CD14-positive monocyte (primary cell): ENCODE measurements at regions not wholly inside any gene's neighbourhood (a gene's known extent, or its start where the extent isn't known, plus 50 kb on each side); places are given as distances from the start of the nearest gene placed in this dataset.

Source experiments
- DNase-seq, 3 donors: peaks; one replicate each; pipeline ENCODE4 v3.0.0-alpha.2; 2011 to 2022
- H2AFZ ChIP-seq: 2 replicates; pipeline ENCODE4 v1.6.0; 2012; ENCODE audit warnings: mild to moderate bottlenecking, low read depth, low read length, inconsistent platforms; ENCODE audit not compliant: insufficient read depth, poor library complexity, severe bottlenecking
- H3K27ac ChIP-seq, 2 donors: 1 replicate in 1 of 2; 2 replicates in 1 of 2; pipeline ENCODE4 v1.5.1; 2012 to 2013; ENCODE audit warnings: low read length in 2 of 2, control low read depth in 1 of 2, inconsistent platforms in 1 of 2, low read depth in 1 of 2, mild to moderate bottlenecking in 1 of 2
- H3K27me3 ChIP-seq, 2 donors: one replicate each; pipeline versions ENCODE4 v1.6.0 to v1.6.1; 2011 to 2013; ENCODE audit warnings: low read length in 2 of 2; ENCODE audit not compliant: control insufficient read depth in 2 of 2, insufficient read depth in 2 of 2
- H3K36me3 ChIP-seq, 2 donors: replicated peaks in 1 of 2; 1 replicate in 1 of 2; 2 replicates in 1 of 2; pipeline versions ENCODE4 v1.5.1 to v1.6.1; 2012 to 2013; ENCODE audit warnings: low read length in 2 of 2, control low read depth in 1 of 2, inconsistent platforms in 1 of 2, mild to moderate bottlenecking in 1 of 2; ENCODE audit not compliant: insufficient read depth in 2 of 2, control insufficient read depth in 1 of 2
- H3K4me1 ChIP-seq, 2 donors: 1 replicate in 1 of 2; 2 replicates in 1 of 2; pipeline versions ENCODE4 v1.5.1 to v1.6.1; 2012 to 2013; ENCODE audit warnings: low read length in 2 of 2, control low read depth in 1 of 2, inconsistent platforms in 1 of 2, mild to moderate bottlenecking in 1 of 2, moderate library complexity in 1 of 2; ENCODE audit not compliant: insufficient read depth in 2 of 2, control insufficient read depth in 1 of 2
- H3K4me2 ChIP-seq: replicated peaks from 2 replicates; pipeline ENCODE3; 2012; ENCODE audit warnings: low read length, moderate library complexity, mild to moderate bottlenecking; ENCODE audit not compliant: poor library complexity, severe bottlenecking; ENCODE audit errors: extremely low read depth
- H3K4me3 ChIP-seq, 3 experiments: fragments of 200-600 bp in 1 of 3; sonication (generic) in 1 of 3; replicated peaks in 1 of 3; 1 replicate in 2 of 3; 2 replicates in 1 of 3; pipeline ENCODE4 v1.5.1; 2011 to 2013; ENCODE audit warnings: low read length in 3 of 3, mild to moderate bottlenecking in 3 of 3, control low read depth in 2 of 3, low read depth in 2 of 3, inconsistent platforms in 1 of 3, moderate library complexity in 1 of 3
- H3K79me2 ChIP-seq: 2 replicates; pipeline ENCODE4 v1.6.0; 2012; ENCODE audit warnings: mild to moderate bottlenecking, control low read depth, inconsistent platforms, low read length, moderate library complexity; ENCODE audit not compliant: insufficient read depth
- H3K9ac ChIP-seq: 2 replicates; pipeline ENCODE4 v1.6.0; 2017; ENCODE audit warnings: low read length, mild to moderate bottlenecking; ENCODE audit not compliant: insufficient read depth, poor library complexity, severe bottlenecking
- H3K9me3 ChIP-seq, 2 donors: replicated peaks in 1 of 2; 1 replicate in 1 of 2; 2 replicates in 1 of 2; pipeline versions ENCODE4 v1.5.1 to v1.6.1; 2012 to 2013; ENCODE audit warnings: low read length in 2 of 2, control low read depth in 1 of 2; ENCODE audit not compliant: control insufficient read depth in 1 of 2, insufficient read depth in 1 of 2
- H4K20me1 ChIP-seq: 2 replicates; pipeline ENCODE4 v1.6.0; 2012; ENCODE audit warnings: mild to moderate bottlenecking, low read length, control low read depth, moderate library complexity; ENCODE audit not compliant: insufficient read depth
- H3K27ac Mint-ChIP-seq, 7 donors: one replicate each; pipeline ENCODE4 v1.8.0; 2020; ENCODE audit warnings: mild to moderate bottlenecking in 7 of 7, mixed read lengths in 7 of 7, moderate library complexity in 6 of 7, inconsistent platforms in 2 of 7
- H3K27me3 Mint-ChIP-seq, 3 donors: one replicate each; pipeline ENCODE4 v1.8.0; 2021 to 2022; ENCODE audit warnings: low read depth in 3 of 3, mild to moderate bottlenecking in 3 of 3, mixed read lengths in 3 of 3, moderate library complexity in 3 of 3, inconsistent platforms in 1 of 3
- H3K36me3 Mint-ChIP-seq, 2 donors: one replicate each; pipeline ENCODE4 v1.8.0; 2020; ENCODE audit warnings: mixed read lengths in 2 of 2, inconsistent platforms in 1 of 2, mild to moderate bottlenecking in 1 of 2
- H3K4me1 Mint-ChIP-seq: one replicate; pipeline ENCODE4 v1.8.0; 2020; ENCODE audit warnings: mild to moderate bottlenecking, mixed read lengths
- H3K4me3 Mint-ChIP-seq, 2 donors: one replicate each; pipeline ENCODE4 v1.8.0; 2020; ENCODE audit warnings: mild to moderate bottlenecking in 2 of 2, mixed read lengths in 2 of 2, moderate library complexity in 1 of 2
- H3K9me3 Mint-ChIP-seq, 7 donors: one replicate each; pipeline ENCODE4 v1.8.0; 2020 to 2022; ENCODE audit warnings: mixed read lengths in 7 of 7, mild to moderate bottlenecking in 6 of 7, moderate library complexity in 6 of 7, inconsistent platforms in 2 of 7
- WGBS: methylation state at CpG from one replicate; pipeline ENCODE4 v1.1.5; 2013; ENCODE audit warnings: missing lambda C conversion rate; ENCODE audit not compliant: insufficient coverage; 5-methylcytosine and 5-hydroxymethylcytosine counted together
- intact Hi-C, 2 donors: fragments of 100-400 bp; cut with micrococcal nuclease; formaldehyde crosslinking; loops; one replicate each; pipeline versions ENCODE4 v1.15.0 to v1.15.1; 2023
- TF ChIP-seq, protein P1 (sequence below): fragments of 200-600 bp; IDR thresholded peaks from one replicate; pipeline ENCODE4 v1.8.0; 2022; ENCODE audit warnings: antibody characterized with exemption, mild to moderate bottlenecking

DNA sequence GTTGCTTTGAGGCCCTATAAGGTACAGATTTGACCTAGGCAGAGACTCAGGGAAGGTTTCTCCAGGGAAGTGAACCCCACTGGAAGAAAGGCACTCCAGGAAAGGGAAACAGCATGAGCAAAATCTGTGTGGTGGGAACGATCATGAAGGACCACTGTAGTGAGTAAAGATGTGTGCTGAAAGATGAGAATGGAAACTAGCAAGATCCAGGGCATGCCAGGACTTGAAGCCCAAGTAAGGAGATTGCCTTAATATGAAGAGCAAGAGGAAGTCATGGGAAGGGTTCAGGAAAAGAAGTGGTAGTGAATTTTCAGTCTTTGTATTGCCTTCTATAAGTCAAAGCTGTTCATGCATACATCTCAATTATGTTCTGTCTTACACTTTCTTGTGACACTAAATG is 55.2 kb upstream of the SLIT3 start:
- no peaks in the 10 kb centered on the region for H3K36me3 ChIP-seq
- no peak overlapping the region for H3K4me2 ChIP-seq
- no peaks in the 10 kb centered on the region for H3K4me1 Mint-ChIP-seq
- no peak overlapping the region for H2AFZ ChIP-seq
- H3K4me1 ChIP-seq, result no peaks in the 10 kb centered on the region
- no peak overlapping the region for H3K9ac ChIP-seq
- no peaks in the 10 kb centered on the region for H4K20me1 ChIP-seq
- no peaks in the 10 kb centered on the region for H3K36me3 Mint-ChIP-seq
- no peak overlapping the region for H3K4me3 Mint-ChIP-seq
- 92% methylated on average over 1 of the region's 1 CpG for WGBS
- TF ChIP-seq, protein P1, sequence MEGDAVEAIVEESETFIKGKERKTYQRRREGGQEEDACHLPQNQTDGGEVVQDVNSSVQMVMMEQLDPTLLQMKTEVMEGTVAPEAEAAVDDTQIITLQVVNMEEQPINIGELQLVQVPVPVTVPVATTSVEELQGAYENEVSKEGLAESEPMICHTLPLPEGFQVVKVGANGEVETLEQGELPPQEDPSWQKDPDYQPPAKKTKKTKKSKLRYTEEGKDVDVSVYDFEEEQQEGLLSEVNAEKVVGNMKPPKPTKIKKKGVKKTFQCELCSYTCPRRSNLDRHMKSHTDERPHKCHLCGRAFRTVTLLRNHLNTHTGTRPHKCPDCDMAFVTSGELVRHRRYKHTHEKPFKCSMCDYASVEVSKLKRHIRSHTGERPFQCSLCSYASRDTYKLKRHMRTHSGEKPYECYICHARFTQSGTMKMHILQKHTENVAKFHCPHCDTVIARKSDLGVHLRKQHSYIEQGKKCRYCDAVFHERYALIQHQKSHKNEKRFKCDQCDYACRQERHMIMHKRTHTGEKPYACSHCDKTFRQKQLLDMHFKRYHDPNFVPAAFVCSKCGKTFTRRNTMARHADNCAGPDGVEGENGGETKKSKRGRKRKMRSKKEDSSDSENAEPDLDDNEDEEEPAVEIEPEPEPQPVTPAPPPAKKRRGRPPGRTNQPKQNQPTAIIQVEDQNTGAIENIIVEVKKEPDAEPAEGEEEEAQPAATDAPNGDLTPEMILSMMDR, result no peak
- intact Hi-C loops, result no loop called here
- no peaks in the 10 kb centered on the region for H3K79me2 ChIP-seq
- no peak overlapping the region for H3K4me3 ChIP-seq
- H3K27ac ChIP-seq, result no peak overlapping the region
- no peak for DNase-seq
- H3K27me3 ChIP-seq, result no peaks in the 10 kb centered on the region
- H3K9me3 ChIP-seq, result no peaks in the 10 kb centered on the region
- peaks cover 3 to 5% (median 3%) of the 10 kb centered on the region in 3 donors for H3K27me3 Mint-ChIP-seq
- H3K9me3 Mint-ChIP-seq, result peaks cover 0 to 5% (median 0%) of the 10 kb centered on the region in 7 donors
- H3K27ac Mint-ChIP-seq, result no peak overlapping the region

DNA sequence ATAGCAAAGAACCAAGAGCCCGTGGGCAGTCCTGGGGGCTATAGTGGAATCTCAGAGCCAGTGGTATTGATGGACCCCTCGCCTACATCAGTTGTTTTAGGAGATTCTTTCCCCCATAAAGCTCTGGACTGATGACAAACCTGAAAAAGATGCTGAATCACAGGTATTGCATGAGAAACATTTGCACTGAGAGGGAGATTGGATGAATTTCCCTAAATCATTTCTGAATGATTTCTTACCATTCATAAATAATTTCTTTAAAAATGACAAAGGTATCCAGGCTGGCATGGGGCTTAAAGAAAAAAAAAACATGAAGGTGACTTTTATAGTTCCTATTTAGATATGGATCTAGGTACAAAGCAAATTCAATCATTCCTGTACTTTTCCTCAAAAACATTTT is 54.0 kb upstream of the SLIT3 start:
- H3K27ac Mint-ChIP-seq, result no peak overlapping the region
- intact Hi-C loops, result no loop called here
- H3K9me3 Mint-ChIP-seq, result peaks cover 0 to 5% (median 0%) of the 10 kb centered on the region in 7 donors
- H3K4me3 Mint-ChIP-seq, result no peak overlapping the region
- Histone ChIP-seq H3K79me2 (no peaks in the 10 kb centered on the region), H3K4me3 (no peak overlapping the region), H3K9ac (no peak overlapping the region), H4K20me1 (no peaks in the 10 kb centered on the region), H3K27me3 (no peaks in the 10 kb centered on the region), H3K9me3 (no peaks in the 10 kb centered on the region), H3K36me3 (no peaks in the 10 kb centered on the region), H3K27ac (no peak overlapping the region), H2AFZ (no peak overlapping the region), H3K4me1 (no peaks in the 10 kb centered on the region), H3K4me2 (no peak overlapping the region)
- no peak for DNase-seq
- no CpG with 5 or more reads among the region's 2 CpGs for WGBS
- no peaks in the 10 kb centered on the region for H3K36me3 Mint-ChIP-seq
- TF ChIP-seq, protein P1, result no peak
- no peaks in the 10 kb centered on the region for H3K4me1 Mint-ChIP-seq
- peaks cover 3 to 4% (median 4%) of the 10 kb centered on the region in 3 donors for H3K27me3 Mint-ChIP-seq
